Esophagus squamous epithelium (tissue), 4 donors: ENCODE measurements at regions not wholly inside any gene's neighbourhood (a gene's known extent, or its start where the extent isn't known, plus 50 kb on each side); places are given as distances from the start of the nearest gene placed in this dataset.

Source experiments
- CTCF ChIP-seq, 6 experiments: fragments of 450-650 bp in 4 of 6; fragments of 200-600 bp in 2 of 6; sonication (generic) in 2 of 6; IDR thresholded peaks; one replicate each; pipeline ENCODE4 v1.5.1; 2016 to 2019; ENCODE audit warnings: antibody characterized with exemption in 6 of 6, mild to moderate bottlenecking in 4 of 6, moderate library complexity in 4 of 6
- POLR2A ChIP-seq, 4 donors: fragments of 450-650 bp; IDR thresholded peaks; one replicate each; pipeline ENCODE4 v1.6.1; 2017; ENCODE audit warnings: antibody characterized with exemption in 4 of 4, mild to moderate bottlenecking in 4 of 4, moderate library complexity in 3 of 4

GRCh38 chr1:168396508-168396907 is 115.8 kb downstream of the TBX19 start:
- TF ChIP-seq CTCF (IDR thresholded peaks at IDR 0.05) (no peak), POLR2A (IDR thresholded peaks at IDR 0.05) (no peak)
